T-helper 2 cell treated with Interferon-gamma antibody and Interleukin-4, amounts not matched to agents 5 μg/mL and 100 μg/mL, for 36 hours (primary cell): ENCODE measurements at regions not wholly inside any gene's neighbourhood (a gene's known extent, or its start where the extent isn't known, plus 50 kb on each side); places are given as distances from the start of the nearest gene placed in this dataset.
"Not testable (repeated sequence)": the region's sequence is repeated elsewhere in the genome, so short reads cannot be mapped to it uniquely, and the experiment has no call there.

Experiments
- DNase-seq: peaks from one replicate; pipeline ENCODE4 v3.0.0; 2021; ENCODE audit warnings: low spot score
- H3K27ac Mint-ChIP-seq: one replicate; pipeline ENCODE4 v1.8.0; 2021; ENCODE audit warnings: mild to moderate bottlenecking, mixed read lengths
- H3K27me3 Mint-ChIP-seq: one replicate; pipeline ENCODE4 v1.8.0; 2021; ENCODE audit warnings: low read depth, mixed read lengths
- H3K36me3 Mint-ChIP-seq: one replicate; pipeline ENCODE4 v1.8.0; 2021; ENCODE audit warnings: low read depth, mixed read lengths
- H3K4me1 Mint-ChIP-seq: one replicate; pipeline ENCODE4 v1.8.0; 2021; ENCODE audit warnings: low read depth, mixed read lengths
- H3K4me3 Mint-ChIP-seq: one replicate; pipeline ENCODE4 v1.8.0; 2022; ENCODE audit warnings: mild to moderate bottlenecking, moderate library complexity, mixed read lengths
- H3K9me3 Mint-ChIP-seq: one replicate; pipeline ENCODE4 v1.8.0; 2021; ENCODE audit warnings: mixed read lengths

DNA sequence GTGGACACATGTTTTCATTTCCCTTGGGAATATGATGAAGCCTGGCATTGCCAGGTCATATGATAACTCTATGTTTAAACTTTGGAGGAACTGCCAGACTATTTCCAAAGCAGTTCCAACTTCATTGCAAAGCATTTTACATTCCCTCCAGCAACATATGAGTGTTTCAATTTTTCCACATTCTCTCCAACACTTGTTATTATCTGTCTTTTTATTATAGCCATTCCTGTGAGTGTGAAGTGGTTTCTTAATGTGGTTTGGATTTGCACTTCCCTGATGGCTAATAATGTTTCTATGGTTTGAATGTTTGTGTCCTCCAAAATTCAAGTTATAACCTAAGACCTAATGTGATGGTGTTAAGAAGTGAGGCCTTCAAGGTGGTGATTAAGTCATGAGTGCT is 228.0 kb downstream of the CDRT15L2 start:
- not testable (repeated sequence) for H3K36me3 Mint-ChIP-seq, H3K27ac Mint-ChIP-seq, H3K4me3 Mint-ChIP-seq, DNase-seq, H3K4me1 Mint-ChIP-seq, H3K27me3 Mint-ChIP-seq
- H3K9me3 Mint-ChIP-seq, result peaks cover 12% of the 10 kb centered on the region

DNA sequence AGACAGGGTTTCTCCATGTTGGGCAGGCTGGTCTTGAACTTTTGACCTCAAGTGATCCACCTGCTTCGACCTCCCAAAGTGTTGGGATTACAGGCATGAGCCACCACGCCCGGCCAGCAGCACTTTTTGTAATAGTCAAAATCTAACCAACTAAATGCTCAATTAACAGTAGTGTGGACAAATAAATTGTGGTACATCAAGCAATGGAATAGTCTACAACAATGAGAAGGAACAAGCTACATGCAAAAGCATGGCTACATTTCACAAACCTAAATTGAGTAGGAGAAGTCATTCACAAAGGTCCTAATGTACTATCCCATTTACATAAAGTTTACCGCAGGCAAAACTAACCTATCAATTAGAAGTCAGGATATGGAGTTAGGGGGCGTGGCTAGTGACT is 227.4 kb downstream of the USP22 start:
- not testable (repeated sequence) for DNase-seq, H3K9me3 Mint-ChIP-seq, H3K4me3 Mint-ChIP-seq, H3K27ac Mint-ChIP-seq, H3K36me3 Mint-ChIP-seq, H3K4me1 Mint-ChIP-seq
- peaks cover 13% of the 10 kb centered on the region for H3K27me3 Mint-ChIP-seq

DNA sequence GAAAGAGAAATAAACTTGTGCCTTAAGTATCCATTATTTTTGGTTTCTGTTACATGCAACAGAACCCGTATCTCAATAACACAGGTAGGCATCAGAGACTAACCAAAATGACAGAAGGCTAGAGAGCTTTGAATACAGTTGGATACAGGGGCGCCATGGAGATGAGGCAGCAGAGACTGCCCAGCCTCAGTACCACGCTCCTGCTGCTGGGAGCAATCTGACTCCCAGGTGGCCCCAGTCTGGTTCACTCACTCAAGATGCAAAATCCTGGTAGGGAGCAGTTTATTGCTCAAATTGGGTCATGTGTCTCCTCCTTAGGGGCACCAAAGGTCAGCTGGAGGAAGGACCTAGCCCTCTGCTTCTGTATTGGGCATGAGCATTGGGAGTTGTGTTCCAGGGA is 218.9 kb downstream of the USP22 start:
- H3K9me3 Mint-ChIP-seq, result no peaks in the 10 kb centered on the region

DNA sequence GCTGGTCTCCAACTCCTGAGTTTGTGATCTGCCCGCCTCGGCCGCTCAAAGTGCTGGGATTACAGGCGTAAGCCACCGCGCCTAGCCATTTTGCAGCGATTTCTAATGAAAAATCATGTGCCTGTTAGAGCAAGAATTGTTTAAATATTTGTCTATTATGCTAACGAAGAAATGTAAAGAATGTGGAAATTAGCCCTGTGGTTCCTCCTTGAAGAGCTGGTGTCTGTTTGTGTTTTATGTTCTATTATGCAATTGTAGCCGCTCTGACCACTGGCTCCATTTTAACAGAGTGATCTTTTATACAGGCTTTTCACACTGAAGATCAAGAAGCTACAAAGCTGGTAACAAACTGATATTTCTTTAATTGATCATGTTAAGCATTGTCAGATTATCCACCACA is 217.3 kb downstream of the USP22 start:
- DNase-seq, result no peak
- Mint-ChIP-seq H3K4me3 (no peak overlapping the region), H3K27ac (no peak overlapping the region), H3K4me1 (no peaks in the 10 kb centered on the region), H3K9me3 (no peaks in the 10 kb centered on the region), H3K36me3 (no peaks in the 10 kb centered on the region), H3K27me3 (peaks cover 19% of the 10 kb centered on the region)

More for the DNA sequence above, 218.9 kb downstream of the USP22 start:
- peaks cover 15% of the 10 kb centered on the region for H3K27me3 Mint-ChIP-seq
- no peak overlapping the region for H3K27ac Mint-ChIP-seq
- no peak overlapping the region for H3K4me3 Mint-ChIP-seq
- DNase-seq, result no peak
- H3K4me1 Mint-ChIP-seq, result no peaks in the 10 kb centered on the region
- H3K36me3 Mint-ChIP-seq, result no peaks in the 10 kb centered on the region

DNA sequence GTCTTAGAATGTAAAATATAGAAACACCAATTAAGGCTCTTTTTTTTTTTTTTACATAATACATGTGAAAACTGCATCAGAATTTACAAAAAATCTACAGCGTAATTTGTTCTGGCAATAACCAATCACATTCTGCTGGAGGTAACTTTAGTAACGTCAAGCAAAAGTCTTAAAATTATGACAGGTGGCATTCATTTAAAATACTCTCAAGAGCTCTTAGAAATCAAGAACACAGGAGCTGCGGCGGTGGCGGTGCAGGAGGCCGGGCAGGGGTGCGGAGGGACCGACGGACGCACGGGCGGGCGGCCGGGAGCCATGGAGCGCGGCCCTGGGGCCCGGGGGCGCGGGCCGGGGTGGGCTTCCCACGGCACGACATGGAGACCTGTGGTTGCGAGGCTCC is 202.4 kb downstream of the USP22 start:
- not testable (repeated sequence) for DNase-seq, H3K36me3 Mint-ChIP-seq, H3K4me1 Mint-ChIP-seq, H3K4me3 Mint-ChIP-seq, H3K27ac Mint-ChIP-seq, H3K9me3 Mint-ChIP-seq
- H3K27me3 Mint-ChIP-seq, result peaks cover 34% of the 10 kb centered on the region

DNA sequence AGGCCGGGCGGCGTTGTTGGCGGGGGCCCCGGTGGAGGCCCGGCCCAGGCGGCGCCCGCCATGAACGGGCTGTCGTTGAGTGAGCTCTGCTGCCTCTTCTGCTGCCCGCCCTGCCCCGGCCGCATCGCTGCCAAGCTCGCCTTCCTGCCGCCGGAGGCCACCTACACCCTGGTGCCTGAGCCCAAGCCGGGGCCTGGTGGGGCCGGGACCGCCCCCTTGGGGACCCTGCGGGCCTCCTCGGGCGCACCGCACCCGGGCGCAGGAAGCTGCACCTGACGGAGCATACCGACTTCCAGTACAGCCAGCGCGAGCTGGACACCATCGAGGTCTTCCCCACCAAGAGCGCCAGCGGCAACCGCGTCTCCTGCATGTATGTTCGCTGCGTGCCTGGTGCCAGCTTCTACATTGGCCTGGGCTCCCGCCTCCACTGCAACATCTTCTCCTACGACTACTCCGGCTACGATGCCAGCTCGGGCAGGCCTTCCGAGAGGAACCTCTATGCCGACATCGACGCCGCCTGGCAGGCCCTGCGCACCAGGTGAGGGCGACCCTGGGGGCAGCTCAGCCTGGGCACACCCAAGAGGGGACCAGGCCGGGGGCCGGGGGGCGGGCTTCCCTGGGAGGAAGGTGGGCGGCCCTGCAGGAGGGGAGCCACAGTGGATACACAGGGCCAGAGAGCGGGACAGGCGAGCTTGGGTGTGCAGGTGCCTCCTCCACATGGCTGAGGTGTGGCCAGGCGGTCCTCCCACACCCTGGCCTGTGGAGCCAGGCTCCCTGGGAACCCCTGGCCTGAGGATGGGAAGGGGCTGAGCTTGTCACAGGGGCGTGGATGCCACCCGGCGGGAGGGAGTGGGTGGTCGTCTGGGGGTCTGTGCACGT is 201.6 kb downstream of the USP22 start:
- H3K36me3 Mint-ChIP-seq, H3K4me1 Mint-ChIP-seq, H3K27ac Mint-ChIP-seq, H3K9me3 Mint-ChIP-seq, DNase-seq: not testable (repeated sequence)
- peak overlapping the region; percentile 50 for H3K4me3 Mint-ChIP-seq
- peaks cover 35% of the 10 kb centered on the region for H3K27me3 Mint-ChIP-seq

DNA sequence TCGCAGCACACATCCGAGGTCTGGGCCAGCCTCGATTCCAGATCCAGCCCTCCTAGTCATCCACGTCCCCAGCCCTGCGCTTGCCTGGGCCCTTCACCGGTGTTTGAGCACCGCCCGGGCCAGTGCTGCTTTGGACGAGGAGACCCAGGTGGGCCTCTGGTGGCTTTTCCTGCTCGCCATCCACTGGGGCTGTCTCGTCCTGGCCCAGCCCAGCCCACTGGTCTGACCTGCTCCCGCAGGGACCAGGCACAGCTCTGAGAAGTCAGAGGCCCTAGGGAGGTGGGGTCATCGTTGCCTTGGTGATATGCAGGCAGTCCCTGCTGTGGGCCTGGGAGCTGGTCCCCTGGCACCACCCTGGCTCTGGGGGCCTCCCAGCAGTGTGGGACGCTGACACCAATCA is 200.8 kb downstream of the USP22 start:
- peaks cover 40% of the 10 kb centered on the region for H3K27me3 Mint-ChIP-seq

DNA sequence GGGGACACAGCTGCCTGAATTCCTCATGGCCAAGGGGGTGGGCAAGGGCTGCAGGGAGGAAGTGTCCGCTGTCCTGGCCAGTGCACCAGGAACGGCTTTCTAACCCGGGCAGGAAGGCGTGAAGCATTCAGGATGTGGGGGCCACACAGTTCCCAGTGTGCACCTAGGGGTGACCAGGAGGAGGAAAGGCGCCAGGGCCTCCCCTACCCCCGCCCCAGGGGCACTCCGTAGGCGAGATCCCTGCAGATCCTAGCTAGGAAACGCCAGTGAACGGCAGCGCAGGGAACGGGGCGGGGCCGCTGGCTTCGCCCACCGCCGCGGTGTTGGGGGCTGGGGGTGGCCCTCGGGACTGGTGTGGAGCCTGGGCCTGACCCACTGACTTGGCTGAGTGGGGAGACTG is 199.6 kb downstream of the USP22 start:
- H3K36me3 Mint-ChIP-seq, result not testable (repeated sequence)

More for the DNA sequence above, 200.8 kb downstream of the USP22 start:
- H3K9me3 Mint-ChIP-seq, DNase-seq, H3K4me3 Mint-ChIP-seq, H3K27ac Mint-ChIP-seq, H3K4me1 Mint-ChIP-seq, H3K36me3 Mint-ChIP-seq: not testable (repeated sequence)

DNA sequence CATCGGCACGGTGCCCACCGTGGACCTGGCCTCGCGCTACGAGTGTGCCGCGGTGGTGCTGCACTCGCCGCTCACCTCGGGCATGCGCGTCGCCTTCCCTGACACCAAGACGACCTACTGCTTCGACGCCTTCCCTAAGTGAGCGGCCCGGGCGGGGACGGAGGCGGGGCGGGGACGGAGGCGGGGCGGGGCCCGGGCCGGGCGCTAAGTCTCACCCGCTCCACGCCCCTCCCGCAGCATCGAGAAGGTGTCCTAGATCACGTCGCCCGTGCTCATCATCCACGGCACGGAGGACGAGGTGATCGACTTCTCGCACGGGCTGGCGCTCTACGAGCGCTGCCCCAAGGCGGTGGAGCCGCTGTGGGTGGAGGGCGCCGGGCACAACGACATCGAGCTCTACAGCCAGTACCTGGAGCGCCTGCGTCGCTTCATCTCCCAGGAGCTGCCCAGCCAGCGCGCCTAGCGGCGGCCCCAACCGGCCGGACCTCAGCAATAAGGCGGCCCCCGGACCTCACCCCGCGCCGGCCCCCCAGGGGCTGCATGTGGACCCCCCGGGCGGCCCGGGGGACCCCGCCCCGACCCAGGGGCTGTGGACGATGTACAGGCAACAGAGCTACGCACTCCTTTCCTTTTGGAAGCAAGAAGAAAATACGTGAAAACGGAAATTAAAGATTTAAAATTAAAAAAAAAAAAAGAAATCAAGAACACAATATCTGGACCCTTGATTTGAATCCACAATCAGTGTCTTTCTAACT is 198.8 kb downstream of the USP22 start:
- not testable (repeated sequence) for H3K36me3 Mint-ChIP-seq
- H3K4me3 Mint-ChIP-seq, result peak overlapping the region; percentile 63

More for the DNA sequence above, 199.6 kb downstream of the USP22 start:
- H3K4me1 Mint-ChIP-seq, H3K27ac Mint-ChIP-seq, H3K9me3 Mint-ChIP-seq, DNase-seq: not testable (repeated sequence)
- Mint-ChIP-seq H3K27me3 (peaks cover 41% of the 10 kb centered on the region), H3K4me3 (peak overlapping the region; percentile 41)

DNA sequence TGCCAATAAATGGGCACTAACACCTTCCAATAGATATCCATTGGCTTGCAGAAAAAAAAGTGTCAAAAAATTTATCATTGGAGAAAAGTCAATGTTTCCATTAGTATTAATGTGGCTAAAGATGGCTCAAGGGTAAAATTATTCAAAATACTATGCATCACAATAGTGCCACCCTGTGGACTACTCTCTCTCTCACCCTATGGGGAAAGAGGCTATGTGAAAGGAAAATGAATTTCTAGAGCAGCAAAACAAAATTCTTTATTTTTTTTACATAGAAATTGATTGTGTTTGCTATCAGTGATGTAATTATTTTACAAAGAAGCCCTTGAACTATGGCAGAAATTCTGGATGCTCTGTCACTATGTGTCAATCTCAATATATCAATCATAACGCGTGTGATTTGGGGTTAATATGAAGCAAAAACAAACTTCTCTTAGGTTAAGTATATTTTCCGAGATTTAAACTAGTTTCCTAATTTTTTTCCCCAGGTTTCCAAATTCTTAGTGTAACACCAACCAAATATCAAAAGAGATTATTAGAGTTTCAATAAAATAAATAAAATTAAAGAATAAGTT is 193.9 kb downstream of the USP22 start:
- not testable (repeated sequence) for H3K9me3 Mint-ChIP-seq, H3K4me1 Mint-ChIP-seq, DNase-seq, H3K4me3 Mint-ChIP-seq, H3K27ac Mint-ChIP-seq, H3K36me3 Mint-ChIP-seq
- H3K27me3 Mint-ChIP-seq, result peaks cover 37% of the 10 kb centered on the region

More for the DNA sequence above, 198.8 kb downstream of the USP22 start:
- not testable (repeated sequence) for H3K27ac Mint-ChIP-seq, H3K4me1 Mint-ChIP-seq, H3K9me3 Mint-ChIP-seq
- peaks cover 36% of the 10 kb centered on the region for H3K27me3 Mint-ChIP-seq
- DNase-seq, result peak; percentile 47

DNA sequence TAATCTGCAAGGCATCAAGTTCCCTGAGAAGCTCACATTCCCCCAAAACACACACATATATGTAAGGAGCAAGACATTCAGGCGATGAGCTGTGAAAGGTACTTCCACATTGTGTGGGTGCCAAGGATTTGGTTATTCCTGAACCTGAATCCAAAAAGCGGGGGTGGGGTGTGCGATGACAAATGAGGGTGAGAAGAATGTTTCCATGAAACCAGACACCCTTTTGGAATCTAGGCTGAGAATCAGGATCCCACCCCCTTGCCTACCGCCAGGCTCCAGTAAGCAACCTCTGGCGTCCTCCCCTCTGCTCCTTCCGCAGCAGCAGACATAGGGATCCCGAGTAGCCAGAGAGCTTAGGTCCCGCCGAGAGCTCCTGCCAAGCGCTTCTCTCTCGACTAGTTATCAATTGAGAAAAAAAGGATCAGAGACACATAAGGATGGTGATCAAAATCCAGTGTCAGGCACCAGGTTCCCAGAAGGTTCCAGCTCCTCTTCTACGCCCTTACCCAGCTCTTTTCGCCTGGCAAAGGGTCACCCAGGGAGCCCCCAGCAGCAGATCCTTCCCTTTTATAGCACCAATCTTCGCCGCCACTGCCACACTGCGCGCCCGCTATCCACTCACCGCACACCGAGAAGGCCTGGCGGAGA is 191.1 kb downstream of the USP22 start:
- Mint-ChIP-seq H3K27me3 (peaks cover 38% of the 10 kb centered on the region), H3K4me3 (peak overlapping the region; percentile 83)
- DNase-seq, H3K4me1 Mint-ChIP-seq, H3K36me3 Mint-ChIP-seq, H3K9me3 Mint-ChIP-seq, H3K27ac Mint-ChIP-seq: not testable (repeated sequence)

DNA sequence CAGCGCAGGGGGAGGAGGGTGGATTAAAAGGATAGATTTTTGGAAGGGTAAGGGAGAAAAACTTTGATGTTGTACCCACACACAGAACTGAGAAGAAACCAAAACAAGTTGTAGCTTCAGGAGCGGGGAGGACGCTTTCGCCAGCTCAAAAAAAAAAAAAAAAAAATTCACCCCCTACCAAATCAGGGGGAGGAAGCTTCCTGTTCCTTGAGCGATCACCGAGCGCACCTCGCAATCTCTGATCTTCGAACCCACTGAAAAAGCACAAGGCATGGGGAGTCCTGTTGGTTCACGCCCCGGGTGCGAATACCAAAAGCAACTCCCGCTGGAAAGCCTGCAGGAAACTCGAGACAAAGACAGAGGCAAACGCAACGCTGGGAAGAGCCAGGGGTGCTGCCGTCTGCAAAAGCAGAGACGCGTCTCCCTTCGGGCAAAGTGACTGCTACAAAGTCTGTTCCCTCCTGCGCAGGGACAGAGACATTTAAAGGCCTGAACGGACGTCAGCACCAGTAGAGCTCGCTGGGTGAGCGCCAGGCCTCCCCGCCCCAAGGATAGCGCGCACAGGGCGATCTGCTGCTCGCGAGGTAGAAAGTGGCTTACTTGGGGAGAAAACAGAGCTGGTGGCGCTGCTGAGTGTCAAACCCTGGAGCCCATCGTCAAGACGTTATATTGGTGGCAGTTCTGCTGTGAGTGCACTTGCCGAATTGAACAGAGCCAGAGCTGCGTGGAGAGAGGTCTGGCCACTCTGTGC is 190.4 kb downstream of the USP22 start:
- Mint-ChIP-seq H3K27me3 (peaks cover 41% of the 10 kb centered on the region), H3K27ac (no peak overlapping the region), H3K4me3 (peak overlapping the region; percentile 83), H3K36me3 (no peaks in the 10 kb centered on the region), H3K9me3 (no peaks in the 10 kb centered on the region), H3K4me1 (peaks cover 9% of the 10 kb centered on the region)
- DNase-seq, result peak; percentile 33

DNA sequence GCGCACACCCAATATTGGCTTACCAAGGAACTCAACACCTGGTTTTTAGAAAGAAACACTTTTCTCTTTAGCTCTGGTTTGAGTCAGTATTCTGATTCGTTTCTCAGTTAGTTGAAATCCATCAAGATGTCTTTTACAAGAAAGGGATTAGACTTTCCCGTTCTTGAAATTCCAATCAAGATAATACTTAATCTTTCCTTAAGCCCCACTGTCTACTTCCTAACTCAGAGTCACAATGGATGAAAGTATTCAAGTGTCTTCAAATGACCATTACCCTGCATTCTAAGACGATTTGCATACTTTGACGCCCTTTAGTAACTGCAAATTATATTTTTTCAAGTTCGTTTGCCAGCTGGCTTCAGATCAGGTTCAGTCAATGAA is 189.8 kb downstream of the USP22 start:
- peak overlapping the region; percentile 83 for H3K4me3 Mint-ChIP-seq
- no peak overlapping the region for H3K27ac Mint-ChIP-seq
- no peaks in the 10 kb centered on the region for H3K36me3 Mint-ChIP-seq
- peaks cover 37% of the 10 kb centered on the region for H3K27me3 Mint-ChIP-seq
- peaks cover 9% of the 10 kb centered on the region for H3K4me1 Mint-ChIP-seq
- no peaks in the 10 kb centered on the region for H3K9me3 Mint-ChIP-seq
- DNase-seq, result no peak
